Fibroblast of villous mesenchyme (primary cell): ENCODE measurements at regions not wholly inside any gene's neighbourhood (a gene's known extent, or its start where the extent isn't known, plus 50 kb on each side); places are given as distances from the start of the nearest gene placed in this dataset.

ENCODE experiments used
- DNase-seq: peaks from one replicate; pipeline ENCODE4 v3.0.0-alpha.2; 2010; ENCODE audit warnings: low read depth
- H3K4me3 ChIP-seq: 2 replicates; pipeline ENCODE4 v1.5.1; 2011; ENCODE audit warnings: low read depth, mild to moderate bottlenecking, low read length
- CTCF ChIP-seq: IDR thresholded peaks from 2 replicates; pipeline ENCODE4 v1.5.1; 2012; ENCODE audit warnings: low read depth, mild to moderate bottlenecking, low read length; ENCODE audit not compliant: insufficient read depth

GRCh38 chr4:83855044-83855443 lies 319.1 kb downstream of the GPAT3 start:
- no peak for TF ChIP-seq CTCF
- H3K4me3 ChIP-seq = no peak overlapping the region
- peak; percentile 81 for DNase-seq

GRCh38 chr4:83852085-83852451 lies 316.2 kb downstream of the GPAT3 start:
- DNase-seq = peak; percentile 23
- no peak for TF ChIP-seq CTCF

GRCh38 chr4:83851261-83852084 lies 315.6 kb downstream of the GPAT3 start:
- no peak for DNase-seq
- TF ChIP-seq CTCF = no peak
- H3K4me3 ChIP-seq = no peak overlapping the region

More at GRCh38 chr4:83852085-83852451, 316.2 kb downstream of the GPAT3 start:
- no peak overlapping the region for H3K4me3 ChIP-seq

GRCh38 chr4:83850435-83850834 lies 314.5 kb downstream of the GPAT3 start:
- DNase-seq = no peak
- no peak for TF ChIP-seq CTCF
- no peak overlapping the region for H3K4me3 ChIP-seq

- no peak for DNase-seq
- no peak for TF ChIP-seq CTCF
- no peak overlapping the region for H3K4me3 ChIP-seq
Measured at GRCh38 chr4:83846193-83846830, 310.4 kb downstream of the GPAT3 start.

GRCh38 chr4:83839615-83840014 lies 303.7 kb downstream of the GPAT3 start:
- DNase-seq = no peak
- no peak overlapping the region for H3K4me3 ChIP-seq
- no peak for TF ChIP-seq CTCF
